Adrenal gland (tissue), 9 donors: ENCODE measurements at regions not wholly inside any gene's neighbourhood (a gene's known extent, or its start where the extent isn't known, plus 50 kb on each side); places are given as distances from the start of the nearest gene placed in this dataset.

Experiments used
- DNase-seq, 7 donors: peaks; one replicate each; pipeline ENCODE4 v3.0.0-alpha.2; 2019 to 2020
- H3K27ac ChIP-seq, 5 donors: fragments of 200-600 bp; sonication (generic) in 4 of 5; 1 replicate in 3 of 5; 2 replicates in 2 of 5; pipeline versions ENCODE4 v1.5.1 to v1.8.0; 2016 to 2020; ENCODE audit warnings: mild to moderate bottlenecking in 1 of 5
- H3K27me3 ChIP-seq: fragments of 200-600 bp; 2 replicates; pipeline ENCODE4 v1.8.0; 2021
- H3K36me3 ChIP-seq, 2 donors: fragments of 200-600 bp; replicated peaks in 1 of 2; 1 replicate in 1 of 2; 2 replicates in 1 of 2; pipeline versions ENCODE4 v1.5.1 to v1.8.0; 2018 to 2022
- H3K4me1 ChIP-seq, 2 donors: fragments of 200-600 bp; replicated peaks in 1 of 2; 1 replicate in 1 of 2; 2 replicates in 1 of 2; pipeline versions ENCODE4 v1.5.1 to v1.8.0; 2018 to 2021
- H3K4me3 ChIP-seq, 4 donors: fragments of 200-600 bp; sonication (generic) in 3 of 4; one replicate each; pipeline ENCODE4 v1.5.1; 2016 to 2018
- H3K9me3 ChIP-seq, 3 donors: fragments of 200-600 bp; sonication (generic) in 1 of 3; replicated peaks in 1 of 3; 1 replicate in 2 of 3; 2 replicates in 1 of 3; pipeline versions ENCODE4 v1.5.1 to v1.8.0; 2016 to 2021
- POLR2A ChIP-seq, 2 donors: fragments of 450-650 bp; IDR thresholded peaks; one replicate each; pipeline ENCODE4 v1.6.1; 2017; ENCODE audit warnings: antibody characterized with exemption in 2 of 2, mild to moderate bottlenecking in 2 of 2, moderate library complexity in 1 of 2
- WGBS, 4 donors: extraction: QIAGEN DNeasy Blood & Tissue Kit in 2 of 4; methylation state at CpG; one replicate each; pipeline versions ENCODE4 v1.1.5 to v1.1.7; 2013 to 2017; 5-methylcytosine and 5-hydroxymethylcytosine counted together
- intact Hi-C, 2 donors: fragments of 100-400 bp; cut with DNase I; formaldehyde crosslinking; loops; one replicate each; pipeline versions ENCODE4 v1.14.1 to v1.15.0; 2022 to 2023
- TF ChIP-seq, protein P1 (sequence below), 6 experiments: fragments of 450-650 bp in 4 of 6; fragments of 200-600 bp in 2 of 6; sonication (generic) in 1 of 6; IDR thresholded peaks; 1 replicate in 5 of 6; 2 replicates in 1 of 6; pipeline versions ENCODE4 v1.5.1 to v1.8.0; 2016 to 2021; ENCODE audit warnings: antibody characterized with exemption in 6 of 6, mild to moderate bottlenecking in 2 of 6, moderate library complexity in 1 of 6
- donor health status: healthy with polysubstance abuse.
- donor health status: Bipolar disorder and iron deficiency.
- donor health status: DM: yes; HTN: yes; CAD: no.
- donor health status: DM: no; HTN: no; CAD: no.
- donor health status: DM: no; HTN: no; CAD: no.

DNA sequence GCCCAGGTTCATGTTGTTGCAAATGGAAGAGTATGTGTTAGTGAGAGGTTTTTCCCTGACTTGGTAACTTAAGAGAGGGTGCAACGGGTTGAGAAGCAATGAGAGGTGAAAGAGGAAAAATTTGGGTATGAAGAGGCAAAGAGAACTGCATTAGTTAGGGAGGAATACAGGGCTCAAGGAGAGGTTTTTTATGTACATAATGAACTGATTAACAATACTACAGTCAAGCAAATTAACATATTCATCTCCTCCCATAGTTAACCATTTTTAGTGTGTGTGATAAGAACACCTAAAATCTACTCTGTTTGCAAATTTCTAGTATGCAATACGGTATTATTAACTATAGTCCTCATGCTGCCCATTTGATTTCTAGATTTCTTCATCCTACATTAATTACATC lies 79.5 kb upstream of the HTR1E start:
- no peak overlapping the region for H3K27ac ChIP-seq
- no peaks in the 10 kb centered on the region for H3K36me3 ChIP-seq
- intact Hi-C loops, result no loop called here
- H3K4me1 ChIP-seq, result no peaks in the 10 kb centered on the region
- no peaks in the 10 kb centered on the region for H3K27me3 ChIP-seq
- H3K9me3 ChIP-seq, result no peaks in the 10 kb centered on the region
- WGBS, 4 donors, result 71 to 88% (median 76%) methylated on average over 2 of the region's 2 CpGs
- no peak overlapping the region for H3K4me3 ChIP-seq
- DNase-seq, result no peak
- no peak for TF ChIP-seq POLR2A (IDR thresholded peaks at IDR 0.05)
- TF ChIP-seq, protein P1, sequence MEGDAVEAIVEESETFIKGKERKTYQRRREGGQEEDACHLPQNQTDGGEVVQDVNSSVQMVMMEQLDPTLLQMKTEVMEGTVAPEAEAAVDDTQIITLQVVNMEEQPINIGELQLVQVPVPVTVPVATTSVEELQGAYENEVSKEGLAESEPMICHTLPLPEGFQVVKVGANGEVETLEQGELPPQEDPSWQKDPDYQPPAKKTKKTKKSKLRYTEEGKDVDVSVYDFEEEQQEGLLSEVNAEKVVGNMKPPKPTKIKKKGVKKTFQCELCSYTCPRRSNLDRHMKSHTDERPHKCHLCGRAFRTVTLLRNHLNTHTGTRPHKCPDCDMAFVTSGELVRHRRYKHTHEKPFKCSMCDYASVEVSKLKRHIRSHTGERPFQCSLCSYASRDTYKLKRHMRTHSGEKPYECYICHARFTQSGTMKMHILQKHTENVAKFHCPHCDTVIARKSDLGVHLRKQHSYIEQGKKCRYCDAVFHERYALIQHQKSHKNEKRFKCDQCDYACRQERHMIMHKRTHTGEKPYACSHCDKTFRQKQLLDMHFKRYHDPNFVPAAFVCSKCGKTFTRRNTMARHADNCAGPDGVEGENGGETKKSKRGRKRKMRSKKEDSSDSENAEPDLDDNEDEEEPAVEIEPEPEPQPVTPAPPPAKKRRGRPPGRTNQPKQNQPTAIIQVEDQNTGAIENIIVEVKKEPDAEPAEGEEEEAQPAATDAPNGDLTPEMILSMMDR (IDR thresholded peaks at IDR 0.05), result no peak

DNA sequence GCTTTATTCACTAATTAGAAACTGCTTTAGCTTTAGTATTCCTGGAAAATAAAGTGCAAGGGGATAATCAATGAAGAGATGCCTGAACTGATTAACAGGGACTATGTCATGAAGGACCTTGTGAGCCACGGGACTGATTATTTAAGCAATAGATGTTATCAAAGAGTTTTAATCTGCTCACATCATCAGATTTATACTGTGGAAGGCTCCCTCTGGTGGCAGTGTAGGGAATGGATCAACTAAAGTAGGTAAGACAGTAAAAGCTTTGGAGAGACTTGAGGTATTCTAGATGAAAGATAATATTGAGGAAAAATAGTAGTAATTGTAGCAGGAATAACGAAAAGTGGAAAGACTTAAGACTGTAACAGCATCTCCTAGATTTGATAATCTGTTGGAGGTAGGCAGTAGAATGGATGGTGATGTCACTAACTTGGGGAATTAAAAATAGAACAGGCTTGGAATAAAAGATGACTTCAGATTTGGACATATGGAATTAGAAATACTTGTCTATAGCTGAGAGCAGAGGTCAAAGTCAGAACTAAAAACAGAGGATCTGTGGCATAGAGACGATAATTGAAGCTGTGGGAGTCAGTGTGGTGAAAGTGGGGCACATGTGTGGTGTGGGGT lies 80.3 kb upstream of the HTR1E start:
- Histone ChIP-seq H3K4me3 (no peak overlapping the region), H3K27me3 (no peaks in the 10 kb centered on the region), H3K4me1 (no peaks in the 10 kb centered on the region), H3K9me3 (no peaks in the 10 kb centered on the region), H3K36me3 (no peaks in the 10 kb centered on the region), H3K27ac (no peak overlapping the region)
- WGBS, 4 donors, result 19 to 29% (median 23%) methylated on average over 3 of the region's 3 CpGs
- DNase-seq, result peak; percentile 34 to 79 (median 59)
- intact Hi-C loops, result no loop called here
- TF ChIP-seq, protein P1 (IDR thresholded peaks at IDR 0.05), result peak; percentile 52 to 73 (median 66)
- TF ChIP-seq POLR2A (IDR thresholded peaks at IDR 0.05), result no peak

DNA sequence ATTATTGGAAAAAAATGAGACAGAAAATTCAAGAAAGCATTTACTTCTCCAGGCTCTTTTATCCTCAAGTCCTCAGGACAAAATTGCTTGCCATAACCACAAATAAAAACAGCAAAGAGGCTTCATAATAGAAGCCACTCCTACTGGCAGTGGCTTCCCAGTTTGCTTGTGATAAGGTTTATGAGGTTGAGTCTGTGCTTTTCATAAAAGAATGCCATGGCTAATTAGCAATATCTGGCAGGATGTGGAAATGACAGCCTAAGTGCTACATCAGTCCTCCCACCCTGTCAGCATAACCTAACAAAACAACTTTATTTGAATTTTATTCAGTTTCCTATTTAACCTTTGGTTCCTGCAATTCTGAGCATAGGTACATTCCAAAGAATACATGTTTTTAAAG lies 80.9 kb upstream of the HTR1E start:
- TF ChIP-seq POLR2A (IDR thresholded peaks at IDR 0.05), result no peak
- TF ChIP-seq, protein P1 (IDR thresholded peaks at IDR 0.05), result no peak
- intact Hi-C loops, result no loop called here
- Histone ChIP-seq H3K4me1 (no peaks in the 10 kb centered on the region), H3K27me3 (no peaks in the 10 kb centered on the region), H3K36me3 (no peaks in the 10 kb centered on the region), H3K27ac (no peak overlapping the region), H3K9me3 (no peaks in the 10 kb centered on the region), H3K4me3 (no peak overlapping the region)
- DNase-seq, result no peak

DNA sequence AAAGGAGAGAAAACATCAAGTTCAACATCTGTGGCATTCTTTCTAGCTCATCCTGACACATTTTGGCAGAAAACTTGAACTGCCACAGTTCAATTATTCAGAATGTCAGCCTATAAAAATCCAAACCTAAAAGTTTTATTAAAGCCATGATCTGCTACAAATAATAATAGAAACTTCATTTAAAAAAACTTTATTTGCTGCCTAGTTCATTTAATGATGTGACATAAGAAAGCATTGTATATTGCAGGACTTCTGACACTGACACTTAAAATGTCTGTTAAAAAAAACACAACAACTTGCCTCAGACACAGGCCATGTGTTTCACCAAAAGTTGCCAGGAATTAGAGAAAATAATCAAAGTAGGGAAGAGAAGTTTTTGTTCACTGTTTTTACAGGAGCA lies 88.3 kb upstream of the HTR1E start:
- no peaks in the 10 kb centered on the region for H3K9me3 ChIP-seq
- H3K27ac ChIP-seq, result no peak overlapping the region
- TF ChIP-seq POLR2A (IDR thresholded peaks at IDR 0.05), result no peak
- TF ChIP-seq, protein P1 (IDR thresholded peaks at IDR 0.05), result no peak
- H3K36me3 ChIP-seq, result no peaks in the 10 kb centered on the region
- no peak for DNase-seq
- intact Hi-C loops, result no loop called here
- H3K27me3 ChIP-seq, result no peaks in the 10 kb centered on the region
- H3K4me1 ChIP-seq, result no peaks in the 10 kb centered on the region
- no peak overlapping the region for H3K4me3 ChIP-seq
